Urothelium cell line (cell line): ENCODE measurements at regions not wholly inside any gene's neighbourhood (a gene's known extent, or its start where the extent isn't known, plus 50 kb on each side); places are given as distances from the start of the nearest gene placed in this dataset.

ENCODE experiments used
- DNase-seq: peaks from one replicate; pipeline ENCODE4 v3.0.0; 2011; ENCODE audit warnings: low spot score, mixed read lengths
- FAIRE-seq: peaks from 2 replicates; lab custom pipeline; 2011; peaks lifted over from hg19 to GRCh38; lab: Jason Lieb, UNC

DNA sequence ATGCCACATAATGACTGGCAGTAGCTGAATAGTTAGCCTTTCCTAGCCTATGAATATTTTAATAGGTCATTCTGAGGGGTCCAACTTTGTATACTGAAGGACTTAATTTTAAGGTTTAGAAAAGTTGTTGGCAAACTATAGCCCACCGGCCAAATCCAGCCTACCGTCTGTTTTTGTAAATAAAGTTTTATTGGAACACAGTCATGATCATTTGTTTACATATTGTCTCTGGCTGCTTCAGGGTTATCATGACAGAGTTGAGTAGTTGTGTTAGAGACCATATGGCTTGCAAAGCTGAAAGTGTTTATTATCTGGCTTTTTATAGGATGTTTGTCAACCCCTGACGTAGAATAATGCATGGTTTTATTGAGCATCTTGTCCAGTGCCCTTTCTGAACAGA is 73.4 kb downstream of the NTMT2 start:
- FAIRE-seq, result no peak
- DNase-seq, result no peak

DNA sequence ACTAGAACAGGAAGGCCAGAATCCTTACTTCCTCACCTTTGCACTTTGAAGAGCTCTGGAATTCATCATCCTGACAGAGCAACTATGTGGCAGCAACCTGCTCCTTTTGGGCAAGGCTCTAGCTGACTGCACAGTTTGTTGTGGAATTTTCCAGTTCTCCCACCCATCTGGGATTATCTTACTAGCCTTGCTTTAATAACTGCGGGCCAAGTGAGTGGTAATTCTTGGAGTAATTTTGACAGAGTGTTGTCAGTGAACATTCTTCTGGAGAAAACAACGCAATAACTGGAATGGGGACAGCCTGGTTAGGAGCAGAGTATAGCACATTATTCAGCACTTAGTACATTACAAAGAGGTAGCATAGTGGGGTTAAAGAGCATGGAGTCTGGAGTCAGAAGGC is 75.3 kb downstream of the NTMT2 start:
- FAIRE-seq (no peak), DNase-seq (no peak)

DNA sequence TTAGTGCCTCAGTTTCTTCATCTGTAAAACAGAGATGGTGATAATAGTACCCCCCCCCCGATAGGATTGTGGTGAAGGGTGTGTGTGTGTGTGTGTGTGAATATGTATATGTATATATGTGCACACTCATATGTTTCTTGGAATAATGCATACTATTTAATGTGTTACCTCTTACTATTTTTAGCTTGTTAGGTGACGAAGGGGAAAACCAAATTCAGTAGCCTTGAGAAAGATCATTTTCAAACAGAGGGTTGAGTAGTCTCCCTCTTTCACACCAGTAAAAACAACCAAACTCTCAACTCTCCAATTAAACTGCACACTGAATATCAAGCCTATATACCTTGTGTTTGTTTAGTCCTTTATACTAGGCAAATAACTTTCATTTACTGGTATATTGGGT is 75.7 kb downstream of the NTMT2 start:
- FAIRE-seq (no peak), DNase-seq (no peak)

DNA sequence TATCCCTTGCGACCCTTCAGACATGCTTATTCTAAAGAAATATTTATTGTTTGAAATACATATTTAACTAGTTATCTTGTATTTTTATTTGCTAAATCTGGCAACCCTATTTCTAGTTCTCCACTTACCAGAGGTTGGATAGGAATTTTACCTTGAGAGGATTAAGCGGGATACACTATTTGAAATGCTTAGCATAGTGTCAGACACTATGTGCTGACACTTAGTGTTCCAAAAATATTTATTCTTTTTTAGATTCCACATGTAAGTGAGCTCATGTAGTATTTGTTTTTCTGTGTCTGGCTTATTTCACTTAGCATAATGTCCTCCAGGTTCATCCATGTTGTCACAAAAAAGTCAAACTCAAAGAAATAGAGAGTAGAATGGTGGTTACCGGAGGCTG is 78.7 kb downstream of the NTMT2 start:
- no peak for FAIRE-seq
- no peak for DNase-seq

DNA sequence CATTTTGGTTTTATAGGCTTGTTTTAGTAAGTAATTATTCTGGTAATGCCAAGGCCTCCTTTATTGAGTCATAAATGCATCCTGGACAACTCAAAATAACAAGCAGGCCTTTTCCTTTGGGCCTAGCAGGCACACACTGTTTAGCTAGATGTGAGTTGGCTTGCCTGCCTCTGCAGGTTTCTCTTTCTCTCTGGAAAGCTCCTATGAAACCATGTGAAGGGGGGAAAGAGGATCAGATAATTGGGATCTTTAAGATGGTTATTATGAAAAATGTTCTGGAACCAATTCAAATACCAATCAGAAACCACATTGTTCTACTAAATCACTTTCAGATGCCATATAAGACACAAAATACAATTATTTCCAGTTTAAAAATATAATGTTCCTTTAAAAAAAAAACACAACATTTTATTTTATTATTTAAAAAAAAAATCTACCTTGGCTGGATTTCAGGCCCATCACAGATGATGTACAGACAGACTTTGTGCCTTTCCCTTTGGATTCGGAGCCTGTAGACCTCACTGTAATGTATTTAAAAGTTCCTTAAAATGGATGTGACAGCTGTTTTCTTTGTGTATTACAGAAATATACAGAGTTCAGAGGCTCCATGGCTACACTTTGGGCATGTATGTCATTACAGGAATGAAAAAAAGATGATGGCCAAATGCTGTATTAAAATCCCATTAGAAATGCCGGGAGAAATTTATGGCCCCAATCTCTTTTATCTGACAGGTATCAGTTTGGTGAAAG is 80.2 kb downstream of the NTMT2 start:
- no peak for FAIRE-seq
- DNase-seq, result no peak

DNA sequence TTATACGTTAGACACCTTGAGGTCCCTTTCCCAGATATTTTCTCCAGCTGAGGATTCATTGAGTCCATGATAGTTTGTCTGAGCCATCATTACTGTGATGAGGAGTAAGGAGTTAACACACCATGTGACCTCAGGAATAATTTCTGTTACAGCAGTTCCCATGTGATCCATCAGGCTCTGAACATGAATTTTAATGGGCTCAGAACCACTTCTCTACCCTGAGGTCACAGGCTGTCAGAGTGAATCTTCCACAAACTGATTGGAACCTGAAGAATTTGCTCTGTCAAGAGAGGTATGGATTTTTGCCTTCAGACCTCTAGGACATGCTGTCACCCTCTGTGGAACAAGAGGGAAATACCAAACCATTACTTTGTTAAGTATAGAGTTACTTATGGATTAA is 81.0 kb downstream of the NTMT2 start:
- no peak for FAIRE-seq
- no peak for DNase-seq

DNA sequence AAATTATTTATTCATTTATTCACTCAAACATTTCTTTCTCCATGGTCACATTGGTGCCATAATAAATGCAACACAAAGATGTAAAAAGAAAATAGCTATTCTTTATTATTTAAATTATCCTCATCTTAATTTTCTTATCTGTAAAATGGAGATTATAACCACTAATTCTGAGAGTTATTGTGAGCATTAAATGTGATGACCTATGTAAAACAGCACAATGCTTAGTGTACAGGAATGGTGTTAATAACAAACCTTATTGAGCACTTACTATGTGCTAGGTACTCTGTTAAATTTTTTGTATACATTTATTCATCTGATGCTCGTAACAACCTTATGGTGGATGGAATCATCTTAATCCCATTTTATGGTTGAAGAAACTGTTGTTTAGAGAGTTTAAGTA is 84.6 kb downstream of the NTMT2 start:
- DNase-seq, result no peak
- FAIRE-seq, result no peak

DNA sequence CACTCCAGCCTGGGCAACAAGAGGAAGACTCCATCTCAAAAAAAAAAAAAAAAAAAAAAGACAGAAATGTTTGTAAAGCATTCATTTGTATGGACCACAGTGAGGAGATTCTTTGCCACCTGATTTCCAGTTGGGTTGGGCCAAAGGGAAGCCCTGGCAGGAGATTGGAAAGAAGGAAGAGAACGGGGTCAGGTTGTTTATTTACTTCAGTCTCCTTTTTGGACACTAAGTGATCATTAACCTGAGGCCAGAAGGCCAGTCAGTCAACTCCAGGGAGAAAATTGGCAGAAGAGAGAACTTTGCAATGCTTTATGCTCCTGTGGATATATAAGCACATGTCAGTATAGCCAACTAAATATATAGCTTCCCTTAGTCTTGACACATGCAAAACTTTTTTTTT is 85.9 kb downstream of the NTMT2 start:
- DNase-seq (no peak), FAIRE-seq (no peak)

DNA sequence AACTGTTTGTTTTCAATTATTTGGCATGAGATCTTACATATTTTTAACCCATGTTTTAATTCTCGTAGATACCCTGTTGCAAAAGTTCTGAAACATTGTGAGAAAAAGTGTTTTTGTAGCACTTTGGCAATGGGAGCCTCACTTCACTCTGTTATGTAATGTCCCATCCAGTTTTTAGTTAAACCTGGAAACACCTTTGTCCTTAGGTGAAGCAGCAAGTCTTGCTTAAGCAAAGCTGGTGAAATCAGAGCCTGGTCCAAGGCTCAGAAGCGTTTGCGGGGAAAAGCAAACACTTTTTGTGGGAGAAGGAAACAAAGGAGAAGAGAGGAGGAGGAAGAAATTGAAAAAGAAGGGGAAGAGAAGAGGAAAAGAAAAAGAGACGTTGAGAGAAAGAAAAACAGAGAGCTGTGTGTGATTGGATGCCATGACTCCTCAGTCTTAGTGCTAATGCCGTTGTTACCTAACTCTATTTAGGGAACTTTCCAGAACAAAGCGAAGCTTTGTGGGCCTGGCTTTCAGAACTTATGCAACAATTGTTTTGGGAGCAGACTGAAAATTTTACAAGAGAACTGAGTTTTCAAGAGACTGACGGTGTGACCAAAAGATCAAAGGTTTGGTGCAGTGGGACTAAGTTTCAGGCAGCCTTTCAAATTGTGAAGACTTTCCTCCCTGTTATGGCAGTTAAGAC is 93.1 kb downstream of the NTMT2 start:
- no peak for FAIRE-seq
- DNase-seq, result no peak

DNA sequence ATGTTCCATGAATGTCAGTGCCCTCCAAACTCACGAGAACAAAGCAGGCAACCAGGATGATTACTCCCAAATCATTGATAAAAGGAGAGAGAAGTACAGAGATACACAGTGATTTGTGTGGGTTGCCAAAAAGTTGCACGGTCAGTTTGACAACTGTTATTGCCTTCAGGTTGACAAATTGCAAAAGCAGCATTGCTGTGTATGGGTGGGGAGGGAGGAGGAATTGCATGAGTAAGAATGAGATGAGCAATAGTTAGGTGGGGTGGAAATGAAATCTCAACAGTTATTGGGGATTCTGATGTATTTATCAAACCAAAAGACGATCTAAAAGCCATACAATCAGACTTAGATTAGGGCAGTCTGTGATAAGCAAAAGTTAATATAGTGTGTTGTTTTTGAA is 93.7 kb downstream of the NTMT2 start:
- no peak for DNase-seq
- no peak for FAIRE-seq

DNA sequence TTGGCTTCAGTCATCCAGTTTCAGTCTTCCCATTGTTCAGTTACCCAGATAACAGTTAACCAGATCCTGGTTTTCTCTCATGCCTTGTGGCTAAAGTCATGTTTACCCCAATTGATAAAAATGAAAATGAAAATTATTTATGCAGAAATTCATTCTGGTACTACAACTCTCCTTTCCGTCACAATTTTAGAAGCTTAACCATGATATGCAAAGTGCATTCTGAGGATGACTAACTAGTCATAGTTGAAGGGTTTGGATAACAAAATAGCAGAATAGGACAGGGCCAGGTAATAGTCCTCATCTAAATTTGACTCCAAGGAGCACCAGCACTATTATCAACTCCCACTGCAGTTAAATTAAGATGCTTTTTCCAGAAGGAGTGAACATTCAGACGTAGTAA is 94.7 kb downstream of the NTMT2 start:
- no peak for DNase-seq
- no peak for FAIRE-seq

DNA sequence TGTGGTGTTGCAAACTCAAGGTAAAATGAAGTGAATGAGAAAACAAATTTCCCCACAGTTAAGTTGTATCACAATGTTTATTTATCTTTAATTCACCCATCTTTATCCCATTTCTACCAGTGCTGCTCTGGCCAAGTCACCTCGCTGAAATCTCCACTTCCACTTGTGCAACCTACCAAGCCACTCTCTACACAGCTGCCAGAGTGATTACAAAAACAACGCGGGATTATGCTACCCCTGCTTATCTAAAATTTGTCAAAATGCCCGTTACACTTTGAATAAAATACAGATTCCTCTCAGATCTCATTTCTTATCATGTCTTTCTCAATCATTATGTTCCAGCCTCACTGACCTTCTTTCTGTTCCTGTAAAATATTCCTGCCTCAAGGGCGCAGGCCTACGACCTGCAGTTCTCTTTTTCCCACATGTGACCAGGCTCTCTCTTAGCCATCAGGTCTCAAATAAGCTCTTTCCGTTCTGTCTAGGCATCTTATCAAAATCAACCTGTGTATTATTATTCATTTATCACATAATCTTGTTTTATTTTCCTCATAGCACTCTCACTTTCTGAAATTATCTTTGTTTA is 95.6 kb downstream of the NTMT2 start:
- DNase-seq, result no peak
- FAIRE-seq, result no peak

DNA sequence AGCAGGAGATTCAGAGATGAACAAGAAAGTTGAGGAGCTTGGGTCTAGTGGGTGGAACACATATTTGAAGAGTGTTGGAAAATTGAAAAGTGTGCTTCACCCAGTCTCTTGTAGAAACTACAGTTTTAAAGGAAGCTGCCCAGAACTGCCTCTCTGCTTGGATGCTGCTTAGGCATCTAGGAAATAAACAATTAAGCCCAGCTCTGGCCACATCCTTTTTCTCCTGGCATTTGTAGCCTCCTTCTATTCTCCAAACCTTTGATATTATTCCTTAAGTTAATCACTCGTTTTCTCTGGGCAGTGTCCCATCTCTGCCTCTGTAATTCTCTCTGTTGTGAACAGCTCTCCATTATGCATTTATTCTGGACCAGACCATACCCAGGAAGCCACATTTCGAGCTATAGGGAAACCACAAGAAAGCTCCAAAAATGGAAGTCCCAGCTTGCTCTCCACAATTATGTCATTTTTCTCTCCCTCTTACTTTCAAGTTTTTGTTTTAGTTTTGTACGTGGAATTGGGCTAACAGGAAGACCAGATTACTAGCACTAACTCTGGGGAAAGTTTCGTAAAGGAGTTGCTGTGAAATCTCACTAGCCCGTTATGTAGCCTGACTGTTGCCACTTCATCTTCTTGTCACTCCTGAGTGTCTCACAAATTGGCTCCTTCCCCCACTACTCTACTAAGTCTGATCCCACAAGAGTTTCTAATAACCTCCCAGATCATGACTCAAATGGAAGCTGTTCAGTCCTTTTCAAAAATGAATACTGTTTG is 102.2 kb downstream of the NTMT2 start:
- FAIRE-seq (no peak), DNase-seq (no peak)

DNA sequence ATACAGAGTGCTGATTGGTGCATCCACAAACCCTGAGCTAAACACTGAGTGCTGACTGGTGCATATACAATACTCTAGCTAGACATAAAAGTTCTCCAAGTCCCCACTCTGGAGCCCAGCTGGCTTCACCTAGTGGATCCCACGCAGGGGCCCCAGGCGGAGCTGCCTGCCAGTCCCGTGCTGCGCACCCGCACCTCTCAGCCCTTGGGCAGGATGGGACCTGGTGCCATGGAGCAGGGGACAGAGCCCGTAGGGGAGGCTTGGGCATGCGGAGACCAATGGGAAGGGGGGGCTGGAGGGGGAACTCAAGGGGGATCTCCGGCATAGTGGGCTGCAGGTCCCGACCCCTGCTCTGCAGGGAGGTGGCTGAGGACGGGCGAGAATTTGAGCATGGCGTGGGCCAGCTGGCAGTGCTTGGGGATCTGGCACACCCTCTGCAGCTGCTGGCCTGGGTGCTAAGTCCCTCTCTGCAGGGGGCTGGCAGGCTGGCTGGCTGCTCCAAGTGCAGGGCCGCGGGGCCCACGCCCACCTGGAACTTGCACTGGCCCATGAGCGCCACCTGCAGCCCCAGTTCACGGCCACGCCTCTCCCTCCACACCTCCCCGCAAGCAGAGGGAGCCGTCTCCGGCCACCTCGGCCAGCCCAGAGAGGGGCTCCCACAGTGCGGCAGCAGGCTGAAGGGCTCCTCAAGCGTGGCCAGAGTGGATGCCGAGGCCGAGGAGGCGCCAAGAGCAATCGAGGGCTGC is 104.9 kb downstream of the NTMT2 start:
- no peak for FAIRE-seq

DNA sequence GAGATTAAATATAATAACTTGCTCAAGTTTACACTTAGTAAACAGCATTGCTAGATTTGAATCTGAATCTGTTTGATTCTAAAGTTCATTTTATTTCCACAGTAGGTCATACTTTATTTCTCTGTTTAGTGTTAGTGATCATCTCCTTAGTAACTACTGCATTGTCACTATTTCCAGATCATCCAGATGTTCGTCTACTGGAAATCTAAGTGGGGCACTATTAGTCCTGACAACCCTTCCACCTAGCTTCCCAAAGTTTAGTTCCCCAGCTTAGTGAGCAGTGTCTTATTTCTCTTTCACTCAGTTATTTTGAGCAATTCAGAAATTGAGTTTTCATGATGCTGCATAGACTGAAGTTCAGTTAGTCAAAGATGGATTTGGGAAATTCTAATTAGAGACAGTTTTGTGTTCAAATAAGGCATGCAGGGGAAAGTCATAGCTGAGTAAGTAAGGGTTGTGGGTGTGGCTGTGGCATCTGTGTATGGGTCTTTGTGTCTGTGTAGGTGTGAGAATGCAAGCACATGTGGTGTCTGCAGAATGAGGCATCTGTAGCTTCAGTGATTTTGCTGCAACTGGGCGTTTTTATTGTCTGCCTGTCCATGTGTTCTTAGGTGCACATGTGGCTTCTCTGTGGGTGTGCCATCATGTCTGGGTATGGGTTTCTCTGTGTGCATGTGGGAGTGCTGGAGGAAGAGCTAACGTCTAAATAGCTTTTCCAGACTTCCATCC is 107.3 kb downstream of the NTMT2 start:
- FAIRE-seq (no peak), DNase-seq (no peak)

More for the DNA sequence above, 104.9 kb downstream of the NTMT2 start:
- DNase-seq, result no peak

DNA sequence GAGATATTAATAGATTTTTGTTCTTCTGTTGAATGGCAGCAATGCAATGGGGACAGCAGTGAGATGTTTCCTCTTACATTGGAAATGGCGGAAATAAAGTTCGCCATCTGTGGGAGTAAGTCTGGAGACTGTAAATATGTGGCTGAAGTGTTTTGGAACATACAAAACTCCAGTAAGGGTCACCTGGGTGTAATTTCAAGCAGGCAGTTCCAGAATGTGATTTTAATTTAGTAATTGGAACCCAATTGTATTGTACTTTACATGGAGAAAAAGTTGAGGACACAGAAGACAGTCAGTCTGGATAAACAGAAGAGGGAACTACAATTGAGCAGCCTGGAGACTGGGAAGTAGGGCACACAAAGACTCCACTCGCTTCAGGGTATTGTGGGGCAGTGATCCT is 108.6 kb downstream of the NTMT2 start:
- DNase-seq (no peak), FAIRE-seq (no peak)

DNA sequence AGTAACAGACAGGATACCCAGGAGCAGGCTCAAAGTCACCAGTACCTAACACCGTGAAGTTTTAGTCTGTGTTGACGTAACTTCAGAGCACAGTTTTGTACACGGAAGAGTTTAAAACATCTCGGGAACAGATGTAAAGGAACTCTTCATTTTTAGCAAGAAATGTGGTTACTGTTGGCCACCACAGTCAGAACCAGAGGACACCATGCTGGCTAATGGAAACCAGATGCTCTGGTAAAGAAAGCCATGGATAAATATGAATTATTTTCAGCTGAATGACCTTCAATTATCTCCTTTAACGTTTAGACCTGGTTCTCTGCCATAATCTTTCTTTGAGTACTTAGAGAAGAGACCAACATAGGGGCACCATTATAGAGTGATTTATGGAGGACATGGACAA is 115.9 kb downstream of the NTMT2 start:
- FAIRE-seq, result no peak

DNA sequence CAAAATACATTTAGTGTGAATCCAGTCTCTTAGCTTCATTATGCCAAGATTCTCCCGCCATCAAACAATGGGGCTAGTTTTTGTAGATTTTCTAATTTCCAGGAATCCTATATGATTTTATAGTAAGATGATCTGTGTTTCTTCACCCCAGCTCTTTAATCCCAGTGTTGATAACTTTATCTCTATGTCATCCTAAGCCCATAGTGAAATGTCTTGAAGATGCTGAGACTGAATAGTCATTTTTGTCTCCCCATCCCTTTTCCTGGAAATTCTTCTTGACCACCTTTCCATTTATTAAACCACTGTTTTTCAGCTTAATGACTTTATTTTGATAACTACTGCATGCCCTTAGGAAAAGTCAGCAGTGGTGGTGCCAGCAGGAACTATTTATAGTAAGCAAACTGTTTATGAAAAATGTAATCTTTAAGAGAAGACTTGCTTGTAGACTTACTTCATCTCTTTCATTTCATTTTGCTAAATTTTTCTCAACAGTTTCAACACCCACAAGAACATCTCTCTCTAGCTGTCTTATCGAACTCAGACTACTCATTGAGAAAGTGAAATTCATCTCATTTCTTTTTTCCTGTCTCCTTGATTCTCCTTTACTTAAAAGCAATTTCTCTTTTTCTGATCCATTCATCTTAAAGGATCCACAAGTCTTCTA is 116.6 kb downstream of the NTMT2 start:
- DNase-seq (no peak), FAIRE-seq (no peak)

More for the DNA sequence above, 115.9 kb downstream of the NTMT2 start:
- no peak for DNase-seq

DNA sequence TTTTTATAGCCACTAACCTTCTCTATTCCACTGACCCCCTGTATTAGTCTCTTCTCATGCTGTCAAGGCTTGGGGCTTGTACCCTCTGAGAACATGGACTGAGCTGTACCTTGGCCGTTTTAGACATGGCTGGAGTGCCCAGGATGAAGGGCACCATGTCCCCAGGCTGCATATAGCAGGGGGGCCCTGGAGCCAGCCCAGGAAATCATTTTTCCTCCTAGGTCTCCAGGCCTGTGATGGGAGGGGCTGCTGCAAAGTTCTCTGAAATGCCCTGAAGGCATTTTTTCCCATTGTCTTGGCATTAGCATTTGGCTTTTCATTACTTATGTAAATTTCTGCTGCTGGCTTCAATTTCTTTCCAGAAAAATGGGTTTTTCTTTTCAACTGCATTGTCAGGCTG is 119.5 kb downstream of the NTMT2 start:
- DNase-seq, result no peak
- FAIRE-seq, result no peak

DNA sequence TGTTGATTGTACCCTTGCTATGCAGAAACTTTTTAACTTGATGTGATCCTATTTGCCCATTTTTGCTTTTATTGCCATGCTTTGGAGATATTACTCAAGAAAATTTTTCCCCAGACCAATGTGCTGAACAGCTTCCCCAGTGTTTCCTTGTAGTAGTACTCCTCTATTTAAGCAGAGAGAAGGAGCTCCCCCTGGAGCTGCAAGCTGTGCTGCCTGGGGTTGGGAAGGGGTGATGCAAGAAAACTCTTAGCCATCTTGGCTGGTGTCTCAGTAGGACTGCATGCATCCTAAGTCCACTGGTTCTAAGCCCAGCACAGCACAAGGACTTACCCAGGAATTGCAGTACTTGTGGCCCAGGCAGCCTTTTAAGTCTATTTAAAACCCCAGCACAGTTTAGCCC is 121.6 kb downstream of the NTMT2 start:
- no peak for DNase-seq
- FAIRE-seq, result no peak
